Spleen (tissue), 7 donors: ENCODE measurements at regions not wholly inside any gene's neighbourhood (a gene's known extent, or its start where the extent isn't known, plus 50 kb on each side); places are given as distances from the start of the nearest gene placed in this dataset.

Experiments used
- CTCF ChIP-seq, 11 experiments: fragments of 200-600 bp in 7 of 11; fragments of 450-650 bp in 4 of 11; sonication (generic) in 4 of 11; IDR thresholded peaks in 8 of 11; conservative IDR thresholded peaks in 3 of 11; 1 replicate in 7 of 11; 2 replicates in 4 of 11; pipeline versions ENCODE4 v1.4.0 to v1.8.0; 2016 to 2021; ENCODE audit warnings: antibody characterized with exemption in 11 of 11, inconsistent platforms in 4 of 11, mild to moderate bottlenecking in 1 of 11
- POLR2A ChIP-seq, 3 donors: fragments of 450-650 bp; IDR thresholded peaks; one replicate each; pipeline ENCODE4 v1.5.1; 2017; ENCODE audit warnings: antibody characterized with exemption in 3 of 3, mild to moderate bottlenecking in 1 of 3
- POLR2AphosphoS5 ChIP-seq, 3 donors: sonication (generic); formaldehyde crosslinking; IDR thresholded peaks; one replicate each; pipeline ENCODE4 v1.5.1; 2017; ENCODE audit warnings: antibody characterized with exemption in 3 of 3
- donor health status: DM: no; HTN: no; CAD: no; lungs with moderate emphysema.
- donor health status: DM: no; HTN: no; CAD: no.
- donor health status: DM: no; HTN: no; CAD: no.

- TF ChIP-seq CTCF (IDR thresholded peaks at IDR 0.05 in 8 of 11, conservative IDR thresholded peaks at IDR 0.05 in 3 of 11) (no peak), POLR2AphosphoS5 (IDR thresholded peaks at IDR 0.05) (no peak), POLR2A (IDR thresholded peaks at IDR 0.05) (no peak)
These were observed 408.8 kb upstream of the KIF2A start for GRCh38 chr5:61897251-61897650.
